ENCODE measurements at regions not wholly inside any gene's neighbourhood (a gene's known extent, or its start where the extent isn't known, plus 50 kb on each side); places are given as distances from the start of the nearest gene placed in this dataset.
"Not testable (repeated sequence)": the region's sequence is repeated elsewhere in the genome, so short reads cannot be mapped to it uniquely, and the experiment has no call there.

- no peak for DNase-seq (ENCODE audit: low spot score)
These were observed 136.2 kb upstream of the DUSP10 start for GRCh38 chr1:221878134-221878533.

GRCh38 chr1:221877311-221877710 is 135.4 kb upstream of the DUSP10 start:
- DNase-seq (ENCODE audit: low spot score) = no peak

- no peak for DNase-seq (ENCODE audit: low spot score)
These were observed 133.1 kb upstream of the DUSP10 start for GRCh38 chr1:221875004-221875330.

- DNase-seq (ENCODE audit: low spot score) = no peak
These were observed 132.6 kb upstream of the DUSP10 start for GRCh38 chr1:221874285-221875003.

GRCh38 chr1:221873673-221874072 is 131.8 kb upstream of the DUSP10 start:
- DNase-seq (ENCODE audit: low spot score) = no peak

GRCh38 chr1:221871056-221871455 is 129.2 kb upstream of the DUSP10 start:
- no peak for DNase-seq (ENCODE audit: low spot score)

- no peak for DNase-seq (ENCODE audit: low spot score)
These were observed 127.9 kb upstream of the DUSP10 start for GRCh38 chr1:221869779-221870178.

GRCh38 chr1:221868593-221869303 is 126.9 kb upstream of the DUSP10 start:
- DNase-seq (ENCODE audit: low spot score) = no peak

- no peak for DNase-seq (ENCODE audit: low spot score)
These were observed 125.1 kb upstream of the DUSP10 start for GRCh38 chr1:221867003-221867402.

GRCh38 chr1:221865808-221866207 is 123.9 kb upstream of the DUSP10 start:
- DNase-seq (ENCODE audit: low spot score) = no peak

- no peak for DNase-seq (ENCODE audit: low spot score)
These were observed 121.7 kb upstream of the DUSP10 start for GRCh38 chr1:221863635-221864034.

- no peak for DNase-seq (ENCODE audit: low spot score)
These were observed 121.1 kb upstream of the DUSP10 start for GRCh38 chr1:221862971-221863370.

GRCh38 chr1:221858818-221859611 is 117.1 kb upstream of the DUSP10 start:
- DNase-seq (ENCODE audit: low spot score) = no peak

- DNase-seq (ENCODE audit: low spot score) = not testable (repeated sequence)
These were observed 115.2 kb upstream of the DUSP10 start for GRCh38 chr1:221857094-221857444.

- DNase-seq (ENCODE audit: low spot score) = no peak
These were observed 114.6 kb upstream of the DUSP10 start for GRCh38 chr1:221856228-221857093.

GRCh38 chr1:221855156-221855555 is 113.3 kb upstream of the DUSP10 start:
- DNase-seq (ENCODE audit: low spot score) = no peak

- no peak for DNase-seq (ENCODE audit: low spot score)
These were observed 109.4 kb upstream of the DUSP10 start for GRCh38 chr1:221851336-221851735.

- DNase-seq (ENCODE audit: low spot score) = no peak
These were observed 108.7 kb upstream of the DUSP10 start for GRCh38 chr1:221850470-221851187.

GRCh38 chr1:221849897-221850296 is 108.0 kb upstream of the DUSP10 start:
- DNase-seq (ENCODE audit: low spot score) = no peak

- DNase-seq (ENCODE audit: low spot score) = no peak
These were observed 107.2 kb upstream of the DUSP10 start for GRCh38 chr1:221849110-221849509.

GRCh38 chr1:221847676-221848075 is 105.8 kb upstream of the DUSP10 start:
- no peak for DNase-seq (ENCODE audit: low spot score)
